Large intestine (tissue), 3 donors: ENCODE measurements at regions not wholly inside any gene's neighbourhood (a gene's known extent, or its start where the extent isn't known, plus 50 kb on each side); places are given as distances from the start of the nearest gene placed in this dataset.
"Not testable (repeated sequence)": the region's sequence is repeated elsewhere in the genome, so short reads cannot be mapped to it uniquely, and the experiment has no call there.

ENCODE experiments used
- DNase-seq, 2 donors: peaks; one replicate each; pipeline versions ENCODE4 v3.0.0 to v3.0.0-alpha.2; 2013
- H3K27ac ChIP-seq: one replicate; pipeline ENCODE4 v1.5.1; 2013; ENCODE audit warnings: low read length
- H3K27me3 ChIP-seq: 2 replicates; pipeline ENCODE4 v1.6.1; 2013; ENCODE audit warnings: low read length; ENCODE audit not compliant: control insufficient read depth, insufficient read depth
- H3K36me3 ChIP-seq: 2 replicates; pipeline ENCODE4 v1.6.1; 2013; ENCODE audit warnings: low read length; ENCODE audit not compliant: control insufficient read depth, insufficient read depth
- H3K4me1 ChIP-seq: one replicate; pipeline ENCODE4 v1.6.1; 2013; ENCODE audit warnings: low read length; ENCODE audit not compliant: control insufficient read depth, insufficient read depth
- H3K4me3 ChIP-seq: one replicate; pipeline ENCODE4 v1.5.1; 2013; ENCODE audit warnings: low read length
- H3K9me3 ChIP-seq: one replicate; pipeline ENCODE4 v1.6.1; 2013; ENCODE audit warnings: mild to moderate bottlenecking, low read depth, low read length, moderate library complexity; ENCODE audit not compliant: control insufficient read depth
- WGBS: methylation state at CpG from one replicate; pipeline ENCODE4 v1.1.5; 2013; ENCODE audit warnings: low lambda C conversion rate; ENCODE audit not compliant: insufficient coverage; 5-methylcytosine and 5-hydroxymethylcytosine counted together

DNA sequence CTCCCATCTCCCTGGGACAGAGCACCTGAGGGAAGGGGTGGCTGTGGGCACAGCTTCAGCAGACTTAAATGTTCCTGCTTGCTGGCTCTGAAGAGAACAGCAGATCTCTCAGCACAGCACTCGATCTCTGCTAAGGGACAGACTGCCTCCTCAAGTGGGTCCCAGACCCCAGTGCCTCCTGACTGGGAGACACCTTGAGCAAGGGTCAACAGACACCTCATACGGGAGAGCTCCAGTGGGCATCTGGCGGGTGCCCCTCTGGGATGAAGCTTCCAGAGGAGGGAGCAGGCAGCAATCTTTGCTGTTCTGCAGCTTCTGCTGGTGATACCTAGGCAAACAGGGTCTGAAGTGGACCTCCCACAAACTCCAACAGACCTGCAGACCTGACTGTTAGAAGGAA lies 436.7 kb upstream of the CHRM2 start:
- DNase-seq, H3K9me3 ChIP-seq, H3K4me1 ChIP-seq, H3K36me3 ChIP-seq, H3K27me3 ChIP-seq, H3K27ac ChIP-seq, H3K4me3 ChIP-seq: not testable (repeated sequence)
- no CpG with 5 or more reads among the region's 3 CpGs for WGBS

DNA sequence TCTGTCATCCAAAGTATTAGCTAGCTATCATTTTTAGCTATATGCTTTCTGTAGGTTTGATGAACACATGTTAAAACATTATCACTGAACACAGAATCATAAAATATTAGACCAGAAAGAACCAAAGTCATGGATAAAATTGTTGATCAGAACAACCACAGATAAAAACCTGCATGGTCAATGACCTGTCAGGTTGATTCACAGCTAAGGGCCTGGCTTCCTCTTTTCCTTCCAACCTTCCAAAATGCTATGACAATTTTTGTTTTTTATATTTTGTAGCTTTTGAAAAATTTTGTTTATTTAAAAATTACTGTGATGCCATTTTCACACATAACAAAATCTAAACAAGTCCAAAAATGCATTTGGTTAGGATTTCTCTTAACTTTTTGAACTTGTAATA lies 444.4 kb upstream of the CHRM2 start:
- Histone ChIP-seq H3K4me3 (no peak overlapping the region), H3K4me1 (no peaks in the 10 kb centered on the region), H3K9me3 (no peaks in the 10 kb centered on the region), H3K36me3 (no peaks in the 10 kb centered on the region), H3K27me3 (no peaks in the 10 kb centered on the region), H3K27ac (no peak overlapping the region)
- DNase-seq: no peak

DNA sequence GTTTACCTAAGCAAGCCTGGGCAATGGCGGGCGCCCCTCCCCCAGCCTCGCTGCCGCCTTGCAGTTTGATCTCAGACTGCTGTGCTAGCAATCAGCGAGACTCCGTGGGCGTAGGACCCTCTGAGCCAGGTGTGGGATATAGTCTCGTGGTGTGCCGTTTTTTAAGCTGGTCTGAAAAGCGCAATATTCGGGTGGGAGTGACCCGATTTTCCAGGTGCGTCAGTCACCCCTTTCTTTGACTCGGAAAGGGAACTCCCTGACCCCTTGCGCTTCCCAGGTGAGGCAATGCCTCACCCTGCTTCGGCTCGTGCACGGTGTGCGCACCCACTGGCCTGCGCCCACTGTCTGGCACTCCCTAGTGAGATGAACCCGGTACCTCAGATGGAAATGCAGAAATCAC lies 442.6 kb upstream of the MTPN start:
- DNase-seq, H3K4me3 ChIP-seq, H3K4me1 ChIP-seq, H3K27me3 ChIP-seq, H3K36me3 ChIP-seq, H3K9me3 ChIP-seq, H3K27ac ChIP-seq: not testable (repeated sequence)
- WGBS: no CpG with 5 or more reads among the region's 21 CpGs

DNA sequence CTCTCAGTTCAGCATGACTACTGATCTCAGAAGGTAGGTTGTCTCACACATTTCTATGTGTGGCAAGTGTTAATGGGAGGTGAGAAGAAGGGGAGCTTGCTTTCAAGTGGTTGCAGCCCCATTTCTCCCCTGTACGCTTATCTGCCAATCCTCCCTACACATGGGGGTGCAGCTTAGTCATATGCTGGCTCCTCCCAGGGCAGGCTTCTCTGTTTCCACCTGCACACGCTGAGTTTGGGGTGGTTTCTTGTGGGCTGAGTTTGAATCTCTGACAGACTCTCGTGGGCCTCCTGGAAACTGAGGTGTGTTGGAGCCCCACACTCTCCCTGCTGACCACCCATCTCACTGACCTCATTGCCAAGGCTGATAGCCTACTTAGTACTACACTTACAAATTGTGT lies 435.8 kb upstream of the MTPN start:
- H3K27ac ChIP-seq: no peak overlapping the region
- no peaks in the 10 kb centered on the region for H3K9me3 ChIP-seq
- no peaks in the 10 kb centered on the region for H3K4me1 ChIP-seq
- H3K36me3 ChIP-seq: no peaks in the 10 kb centered on the region
- no peak for DNase-seq
- no CpG with 5 or more reads among the region's 3 CpGs for WGBS
- H3K4me3 ChIP-seq: no peak overlapping the region
- no peaks in the 10 kb centered on the region for H3K27me3 ChIP-seq

DNA sequence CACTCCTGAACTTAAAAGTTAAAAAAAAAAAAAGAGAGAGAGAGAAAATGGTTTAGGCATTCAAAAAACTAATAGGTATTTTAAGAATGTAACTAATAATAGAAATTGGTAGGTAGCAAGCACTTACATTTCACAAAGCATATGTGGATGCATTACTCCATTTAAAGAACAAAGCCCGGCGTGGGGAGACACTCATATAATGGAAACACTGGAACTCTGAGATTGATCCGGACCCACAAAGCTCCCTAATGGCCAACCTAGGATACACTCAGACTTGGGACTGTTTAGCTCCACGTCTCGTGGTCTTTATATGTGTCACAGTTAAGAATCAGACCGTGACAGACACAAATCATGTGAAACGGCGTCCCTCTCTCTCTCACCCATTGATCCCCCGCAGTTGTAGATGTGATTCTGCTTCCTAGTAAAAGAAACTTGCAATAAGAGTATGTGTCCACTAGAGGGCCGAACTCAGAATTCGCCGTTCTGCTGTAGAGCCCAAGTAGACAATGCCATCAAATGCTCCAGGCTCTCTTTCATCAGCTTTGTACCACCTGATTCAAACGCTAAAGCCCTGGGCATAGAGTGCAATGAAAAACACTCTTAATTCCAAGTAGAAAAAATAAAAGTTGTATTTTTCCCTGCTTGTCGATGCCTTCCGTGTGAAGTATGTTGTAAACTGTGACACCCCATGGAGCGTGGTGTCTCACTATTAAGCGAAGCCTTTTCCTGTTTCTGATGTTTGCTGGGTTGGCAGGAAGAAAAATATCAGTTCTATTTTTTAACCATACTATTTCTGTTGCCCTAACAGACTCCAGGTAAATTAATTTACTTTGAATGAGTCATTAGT lies 429.0 kb upstream of the MTPN start:
- Histone ChIP-seq H3K9me3 (no peaks in the 10 kb centered on the region), H3K4me1 (no peaks in the 10 kb centered on the region), H3K36me3 (no peaks in the 10 kb centered on the region), H3K4me3 (no peak overlapping the region), H3K27ac (no peak overlapping the region), H3K27me3 (no peaks in the 10 kb centered on the region)
- DNase-seq: peak; percentile 7 to 32
- 67% methylated on average over 2 of the region's 17 CpGs for WGBS

DNA sequence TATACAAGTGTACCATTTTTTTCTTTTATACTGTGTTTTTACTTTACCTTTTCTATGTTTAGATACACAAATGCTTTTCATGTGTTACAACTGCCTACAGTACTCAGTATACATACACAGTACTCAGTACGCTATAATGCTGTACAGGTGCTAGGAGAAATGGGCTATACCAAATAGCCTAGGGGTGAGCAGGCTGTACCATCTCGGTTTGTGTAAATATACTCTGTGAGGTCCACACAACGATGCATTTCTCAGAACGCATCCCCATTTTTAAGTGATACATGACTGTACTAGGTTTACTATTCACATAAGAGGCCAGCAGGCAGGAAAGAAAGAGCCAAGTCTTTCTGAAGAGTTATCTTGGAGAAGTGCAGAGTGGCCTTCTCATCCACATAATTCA lies 426.4 kb upstream of the MTPN start:
- DNase-seq: no peak
- Histone ChIP-seq H3K4me1 (no peaks in the 10 kb centered on the region), H3K27me3 (no peaks in the 10 kb centered on the region), H3K9me3 (no peaks in the 10 kb centered on the region), H3K27ac (no peak overlapping the region), H3K36me3 (no peaks in the 10 kb centered on the region), H3K4me3 (no peak overlapping the region)
- no CpG with 5 or more reads among the region's 4 CpGs for WGBS

DNA sequence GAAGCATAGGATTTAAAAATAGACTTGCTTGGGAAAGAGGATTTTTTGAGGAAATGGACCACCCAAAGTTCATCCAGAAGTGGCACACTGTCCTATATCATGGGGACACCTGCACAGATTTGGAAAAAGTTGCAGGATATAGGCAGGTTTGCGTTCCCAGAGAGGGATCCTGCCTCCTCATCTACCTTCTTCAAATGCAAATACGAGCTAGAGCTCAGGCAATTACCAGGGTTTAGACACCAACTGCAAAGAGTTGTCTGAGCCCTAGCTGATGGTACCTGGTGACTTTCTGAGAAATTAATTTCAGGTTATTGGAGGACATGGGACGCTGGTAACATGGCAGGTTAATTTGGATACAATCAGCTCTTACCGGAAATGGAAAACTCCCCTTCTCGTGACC lies 423.7 kb upstream of the MTPN start:
- no CpG with 5 or more reads among the region's 5 CpGs for WGBS
- H3K36me3 ChIP-seq: no peaks in the 10 kb centered on the region
- H3K9me3 ChIP-seq: no peaks in the 10 kb centered on the region
- H3K4me3 ChIP-seq: no peak overlapping the region
- no peak for DNase-seq
- H3K27ac ChIP-seq: no peak overlapping the region
- H3K4me1 ChIP-seq: no peaks in the 10 kb centered on the region
- H3K27me3 ChIP-seq: no peaks in the 10 kb centered on the region

DNA sequence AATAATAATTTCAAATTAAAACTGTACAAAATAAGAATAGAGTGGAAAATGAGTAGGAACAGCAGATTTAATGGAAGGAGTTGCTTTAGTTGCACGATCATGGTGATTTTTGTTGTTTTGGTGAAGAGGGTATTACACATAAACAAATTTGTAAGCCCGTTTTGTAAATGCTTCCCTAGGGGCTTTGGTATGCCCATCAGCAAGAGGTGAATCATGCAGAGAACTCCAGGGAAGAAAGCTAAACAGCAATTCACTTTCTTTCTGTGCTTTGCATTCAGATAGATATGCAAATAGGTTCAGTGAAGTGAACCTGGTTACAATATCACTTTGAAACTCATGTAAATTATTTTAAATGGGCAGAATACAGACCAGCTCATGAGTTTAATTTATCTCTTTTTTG lies 422.2 kb upstream of the MTPN start:
- no peaks in the 10 kb centered on the region for H3K9me3 ChIP-seq
- no peak overlapping the region for H3K4me3 ChIP-seq
- no peak overlapping the region for H3K27ac ChIP-seq
- H3K4me1 ChIP-seq: no peaks in the 10 kb centered on the region
- no peaks in the 10 kb centered on the region for H3K27me3 ChIP-seq
- DNase-seq: no peak
- no peaks in the 10 kb centered on the region for H3K36me3 ChIP-seq
- 56% methylated on average over 1 of the region's 2 CpGs for WGBS

DNA sequence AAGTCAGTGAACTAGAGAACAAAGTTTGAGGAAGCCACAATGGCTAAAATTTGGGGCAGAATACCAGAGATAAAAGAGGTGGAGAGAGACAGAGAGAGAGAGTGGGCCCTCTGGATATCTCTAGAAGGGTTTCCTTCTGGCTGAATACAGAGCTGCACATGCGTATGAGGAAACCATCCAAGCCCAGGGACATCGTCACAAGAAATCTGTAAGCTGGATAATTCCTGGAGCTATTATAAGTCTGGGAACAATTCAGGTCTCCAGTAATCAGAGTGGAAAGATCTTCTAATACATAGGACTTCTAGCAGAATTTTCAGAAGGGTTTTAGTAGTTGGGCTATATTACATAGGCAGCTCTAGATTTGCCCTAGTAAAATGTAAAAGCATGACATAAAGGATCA lies 415.7 kb upstream of the MTPN start:
- Histone ChIP-seq H3K4me1 (no peaks in the 10 kb centered on the region), H3K4me3 (no peak overlapping the region), H3K27me3 (no peaks in the 10 kb centered on the region), H3K36me3 (no peaks in the 10 kb centered on the region), H3K27ac (no peak overlapping the region), H3K9me3 (no peaks in the 10 kb centered on the region)
- DNase-seq: no peak
- WGBS: 100% methylated on average over 1 of the region's 2 CpGs

DNA sequence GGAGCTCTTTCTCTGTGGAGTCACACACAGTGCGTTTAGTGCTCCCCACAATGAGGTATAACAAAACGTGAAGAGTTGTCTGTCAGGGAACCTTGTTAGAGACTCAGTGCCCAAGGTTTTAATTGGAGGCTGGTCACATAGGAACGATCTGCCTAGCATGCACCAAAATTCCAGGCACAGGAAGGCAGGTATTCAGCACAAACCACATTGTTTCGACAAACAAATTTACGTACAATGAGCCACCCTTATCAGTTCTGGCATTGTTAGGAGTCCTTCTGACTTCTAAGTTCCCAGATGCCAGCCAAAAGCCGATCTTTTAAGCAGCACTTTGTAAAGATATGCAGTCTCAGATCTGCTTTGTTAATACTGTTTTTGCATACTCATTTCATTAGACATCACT lies 414.2 kb upstream of the MTPN start:
- H3K9me3 ChIP-seq: no peaks in the 10 kb centered on the region
- no peaks in the 10 kb centered on the region for H3K4me1 ChIP-seq
- no peak overlapping the region for H3K4me3 ChIP-seq
- H3K27ac ChIP-seq: no peak overlapping the region
- no peak for DNase-seq
- WGBS: 50% methylated on average over 2 of the region's 6 CpGs
- H3K27me3 ChIP-seq: no peaks in the 10 kb centered on the region
- H3K36me3 ChIP-seq: no peaks in the 10 kb centered on the region

DNA sequence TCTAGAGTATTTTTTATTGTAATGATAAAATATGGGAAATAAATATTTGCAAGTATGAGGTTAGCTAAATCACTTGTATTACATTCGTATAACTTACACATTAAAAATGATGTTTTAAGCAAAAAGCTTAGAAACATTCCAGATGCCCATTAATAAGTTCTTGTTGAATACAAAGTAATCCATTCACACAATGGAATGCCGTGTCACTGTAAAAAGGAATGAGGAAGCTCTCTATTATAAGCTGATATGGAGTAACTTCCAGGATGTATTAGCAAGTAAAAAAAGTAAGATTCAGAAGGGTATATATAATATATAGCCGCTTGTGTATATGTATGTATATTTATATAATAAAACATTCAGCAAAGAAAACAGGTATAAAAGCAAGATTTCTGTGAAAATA lies 412.8 kb upstream of the MTPN start:
- DNase-seq: no peak
- no peaks in the 10 kb centered on the region for H3K36me3 ChIP-seq
- no peaks in the 10 kb centered on the region for H3K27me3 ChIP-seq
- H3K4me3 ChIP-seq: no peak overlapping the region
- no peaks in the 10 kb centered on the region for H3K4me1 ChIP-seq
- 84% methylated on average over 3 of the region's 3 CpGs for WGBS
- no peak overlapping the region for H3K27ac ChIP-seq
- H3K9me3 ChIP-seq: no peaks in the 10 kb centered on the region
